Neuronal stem cell (in vitro differentiated cells): ENCODE measurements at regions not wholly inside any gene's neighbourhood (a gene's known extent, or its start where the extent isn't known, plus 50 kb on each side); places are given as distances from the start of the nearest gene placed in this dataset.
A peak's percentile ranks its signal among the peaks of the same experiment; 100 is the strongest.

ENCODE experiments used
- DNase-seq: peaks from one replicate; pipeline ENCODE4 v3.0.0-alpha.2; 2013; ENCODE audit warnings: low spot score
- H2AFZ ChIP-seq: one replicate; pipeline ENCODE4 v1.6.1; 2013; ENCODE audit warnings: mild to moderate bottlenecking, low read length, inconsistent platforms
- H2AK5ac ChIP-seq: 2 replicates; pipeline ENCODE4 v1.6.1; 2013; ENCODE audit warnings: low read depth, mild to moderate bottlenecking, inconsistent platforms, low read length, moderate library complexity, mixed read lengths
- H2BK120ac ChIP-seq: 2 replicates; pipeline ENCODE4 v1.6.1; 2013; ENCODE audit warnings: low read depth, mild to moderate bottlenecking, inconsistent platforms, low read length, moderate library complexity, mixed read lengths
- H2BK12ac ChIP-seq: one replicate; pipeline ENCODE4 v1.6.1; 2013; ENCODE audit warnings: low read length, inconsistent platforms
- H2BK15ac ChIP-seq: 2 replicates; pipeline ENCODE4 v1.6.1; 2013; ENCODE audit warnings: mild to moderate bottlenecking, low read length, inconsistent platforms, mixed read lengths
- H2BK5ac ChIP-seq: one replicate; pipeline ENCODE4 v1.6.1; 2013; ENCODE audit warnings: inconsistent platforms, mild to moderate bottlenecking, low read length, moderate library complexity
- H3K14ac ChIP-seq: one replicate; pipeline ENCODE4 v1.6.1; 2013; ENCODE audit warnings: low read length, inconsistent platforms
- H3K18ac ChIP-seq: 2 replicates; pipeline ENCODE4 v1.6.1; 2013; ENCODE audit warnings: low read length, inconsistent platforms
- H3K23ac ChIP-seq: 2 replicates; pipeline ENCODE4 v1.6.1; 2013; ENCODE audit warnings: low read depth, mild to moderate bottlenecking, mixed read lengths, low read length, inconsistent platforms; ENCODE audit not compliant: poor library complexity
- H3K27ac ChIP-seq: replicated peaks from 3 replicates; pipeline ENCODE4 v1.5.1; 2013; ENCODE audit warnings: low read length, inconsistent platforms
- H3K27me3 ChIP-seq, 3 experiments: 2 replicates each; pipeline ENCODE4 v1.6.1; 2013; ENCODE audit warnings: low read length in 3 of 3, mild to moderate bottlenecking in 2 of 3, inconsistent platforms in 1 of 3, low read depth in 1 of 3, mixed read lengths in 1 of 3, moderate library complexity in 1 of 3; ENCODE audit not compliant: control insufficient read depth in 3 of 3, insufficient read depth in 3 of 3
- H3K36me3 ChIP-seq, 2 donors: replicated peaks in 1 of 2; 2 replicates each; pipeline ENCODE4 v1.6.1; 2013; ENCODE audit warnings: low read length in 2 of 2; ENCODE audit not compliant: control insufficient read depth in 2 of 2, insufficient read depth in 2 of 2
- H3K4ac ChIP-seq: 2 replicates; pipeline ENCODE4 v1.6.1; 2013; ENCODE audit warnings: inconsistent platforms, mild to moderate bottlenecking, low read length, moderate library complexity
- H3K4me1 ChIP-seq, 2 donors: 1 replicate in 1 of 2; 2 replicates in 1 of 2; pipeline ENCODE4 v1.6.1; 2013; ENCODE audit warnings: low read length in 2 of 2, low read depth in 1 of 2; ENCODE audit not compliant: control insufficient read depth in 2 of 2, insufficient read depth in 1 of 2
- H3K4me2 ChIP-seq: one replicate; pipeline ENCODE4 v1.6.1; 2013; ENCODE audit warnings: mild to moderate bottlenecking, low read length, inconsistent platforms; ENCODE audit not compliant: insufficient read depth, poor library complexity, severe bottlenecking
- H3K4me3 ChIP-seq, 2 donors: 2 replicates each; pipeline ENCODE4 v1.5.1; 2013; ENCODE audit warnings: low read length in 2 of 2, mild to moderate bottlenecking in 2 of 2, inconsistent platforms in 1 of 2, moderate library complexity in 1 of 2
- H3K79me1 ChIP-seq: one replicate; pipeline ENCODE4 v1.6.1; 2013; ENCODE audit warnings: low read depth, mild to moderate bottlenecking, inconsistent platforms, low read length, moderate library complexity
- H3K9ac ChIP-seq: one replicate; pipeline ENCODE4 v1.6.1; 2013; ENCODE audit warnings: mild to moderate bottlenecking, low read depth, low read length, inconsistent platforms; ENCODE audit not compliant: poor library complexity
- H3K9me3 ChIP-seq, 2 donors: replicated peaks in 1 of 2; 2 replicates each; pipeline versions ENCODE3 to v1.6.1; 2013; ENCODE audit warnings: low read length in 2 of 2, mild to moderate bottlenecking in 2 of 2, inconsistent platforms in 1 of 2, low read depth in 1 of 2, mixed read lengths in 1 of 2, moderate library complexity in 1 of 2; ENCODE audit not compliant: control insufficient read depth in 2 of 2, insufficient read depth in 1 of 2
- H4K8ac ChIP-seq: one replicate; pipeline ENCODE4 v1.6.1; 2013; ENCODE audit warnings: low read depth, mild to moderate bottlenecking, inconsistent platforms, low read length, moderate library complexity
- H4K91ac ChIP-seq: one replicate; pipeline ENCODE4 v1.6.1; 2013; ENCODE audit warnings: low read length, low read depth, mild to moderate bottlenecking, inconsistent platforms; ENCODE audit not compliant: poor library complexity
- WGBS, 2 donors: extraction: QIAGEN DNeasy Blood & Tissue Kit; methylation state at CpG; one replicate each; pipeline ENCODE4 v1.1.7; 2013; ENCODE audit warnings: missing lambda C conversion rate in 2 of 2, mixed read lengths in 1 of 2; ENCODE audit not compliant: insufficient read length in 2 of 2, insufficient replicate concordance in 1 of 2; ENCODE audit errors: extremely low coverage in 2 of 2; 5-methylcytosine and 5-hydroxymethylcytosine counted together

DNA sequence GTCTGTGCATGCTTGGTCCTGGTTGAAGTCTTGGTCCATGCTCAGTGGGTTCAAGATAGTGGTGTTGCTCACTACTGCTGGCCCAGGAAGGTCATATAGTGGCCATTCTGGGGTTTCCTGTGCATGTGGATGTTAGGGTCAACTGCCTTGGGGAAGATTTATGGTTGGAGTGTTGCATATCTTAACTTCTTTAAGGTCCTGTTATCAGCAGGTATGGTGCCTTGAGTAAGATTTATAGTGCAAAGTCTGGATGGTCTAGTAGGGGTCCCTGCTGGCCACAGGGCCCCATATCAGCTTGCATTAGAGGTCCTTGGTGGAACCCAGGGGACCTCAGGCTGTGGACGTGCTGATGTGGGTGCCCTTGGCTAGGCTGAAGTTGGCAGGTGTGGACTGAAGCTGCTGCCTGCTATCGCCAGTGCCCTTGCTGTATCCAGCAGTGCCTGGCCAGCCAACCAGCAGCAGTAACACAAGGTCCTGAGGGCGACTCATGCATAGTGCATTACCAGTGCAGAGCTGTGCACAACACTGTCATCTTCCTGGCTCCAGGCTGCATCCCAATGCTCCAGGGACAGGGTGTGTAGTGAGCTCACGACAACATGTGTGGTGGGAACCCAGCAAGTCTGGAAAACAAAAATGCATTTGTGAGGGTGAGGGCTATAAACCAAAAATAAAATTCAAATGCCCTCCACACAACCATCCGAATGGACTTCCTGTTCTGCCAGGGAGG lies 61.0 kb downstream of the BEX3 start:
- Histone ChIP-seq H3K14ac (no peak overlapping the region), H3K27ac (no peak overlapping the region), H2BK120ac (no peak overlapping the region), H2AFZ (no peak overlapping the region), H3K4ac (no peak overlapping the region), H4K91ac (no peak overlapping the region), H3K4me3 (no peak overlapping the region), H2BK12ac (no peak overlapping the region), H3K9ac (no peak overlapping the region), H3K23ac (no peak overlapping the region), H3K4me2 (no peak overlapping the region), H4K8ac (no peak overlapping the region), H2BK15ac (no peak overlapping the region), H3K9me3 (no peaks in the 10 kb centered on the region), H2BK5ac (no peak overlapping the region), H3K36me3 (no peaks in the 10 kb centered on the region), H3K79me1 (no peaks in the 10 kb centered on the region), H3K18ac (no peak overlapping the region), H3K4me1 (no peaks in the 10 kb centered on the region), H3K27me3 (no peaks in the 10 kb centered on the region), H2AK5ac (no peak overlapping the region)
- WGBS, 2 donors: no CpG with 5 or more reads among the region's 5 CpGs
- DNase-seq: no peak

DNA sequence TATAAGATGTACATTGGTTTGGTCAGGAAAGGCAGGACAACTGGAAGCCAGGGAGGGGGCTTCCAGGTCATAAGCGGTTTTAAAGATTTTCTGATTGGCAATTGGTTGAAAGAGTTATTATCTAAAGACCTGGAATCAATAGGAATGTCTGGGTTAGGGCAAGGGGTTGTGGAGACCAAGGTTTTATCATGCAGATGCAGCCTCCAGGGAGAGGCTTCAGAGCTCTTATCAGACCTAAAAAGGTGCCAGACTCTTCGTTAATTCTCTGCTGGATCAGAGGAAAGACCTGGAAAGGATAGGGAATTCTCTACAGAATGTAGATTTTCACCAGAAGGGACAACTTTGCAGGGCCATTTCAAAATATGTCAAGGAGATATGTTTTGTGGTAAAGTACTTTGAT lies 62.8 kb downstream of the BEX3 start:
- Histone ChIP-seq H3K4me2 (no peak overlapping the region), H4K91ac (no peak overlapping the region), H2BK15ac (no peak overlapping the region), H3K9me3 (no peaks in the 10 kb centered on the region), H3K23ac (no peak overlapping the region), H3K4ac (no peak overlapping the region), H2BK12ac (no peak overlapping the region), H3K9ac (no peak overlapping the region), H3K4me1 (peaks cover 0 to 3% of the 10 kb centered on the region in 2 donors), H3K14ac (no peak overlapping the region), H3K27me3 (no peaks in the 10 kb centered on the region), H2AK5ac (no peak overlapping the region), H3K18ac (no peak overlapping the region), H3K27ac (no peak overlapping the region), H2AFZ (no peak overlapping the region), H4K8ac (no peak overlapping the region), H3K36me3 (no peaks in the 10 kb centered on the region), H2BK5ac (no peak overlapping the region), H3K79me1 (peaks cover 2% of the 10 kb centered on the region), H3K4me3 (no peak overlapping the region), H2BK120ac (no peak overlapping the region)
- no CpG with 5 or more reads among the region's 2 CpGs for WGBS, 2 donors
- DNase-seq: no peak

DNA sequence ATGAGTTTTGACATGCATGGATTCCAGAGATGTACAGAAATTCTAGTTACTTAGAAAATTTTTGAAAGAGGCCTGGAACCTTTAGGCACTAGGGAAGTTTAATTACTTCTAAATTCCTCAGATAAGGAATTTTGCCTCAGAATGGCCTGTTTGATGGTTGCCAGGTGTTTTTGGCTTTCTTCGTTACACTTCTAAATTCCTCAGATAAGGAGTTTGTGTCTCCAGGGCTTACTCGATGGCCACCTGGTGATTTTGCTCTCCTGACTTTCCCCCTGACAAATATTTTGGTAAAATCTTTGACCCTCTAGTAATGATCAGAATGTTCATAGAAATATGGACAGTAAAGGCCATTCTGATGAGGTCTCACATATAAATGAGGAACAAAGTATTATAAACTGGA lies 64.3 kb downstream of the BEX3 start:
- H2BK120ac ChIP-seq: no peak overlapping the region
- WGBS, 2 donors: no CpG with 5 or more reads among the region's 2 CpGs
- peaks cover 2% of the 10 kb centered on the region for H3K79me1 ChIP-seq
- no peak overlapping the region for H2AK5ac ChIP-seq
- no peak overlapping the region for H4K8ac ChIP-seq
- no peak overlapping the region for H3K23ac ChIP-seq
- no peak overlapping the region for H2BK5ac ChIP-seq
- no peak overlapping the region for H2AFZ ChIP-seq
- no peak overlapping the region for H3K18ac ChIP-seq
- H2BK15ac ChIP-seq: no peak overlapping the region
- H2BK12ac ChIP-seq: no peak overlapping the region
- H3K36me3 ChIP-seq: no peaks in the 10 kb centered on the region
- no peaks in the 10 kb centered on the region for H3K9me3 ChIP-seq
- H3K4me3 ChIP-seq: no peak overlapping the region
- H3K9ac ChIP-seq: no peak overlapping the region
- H3K27me3 ChIP-seq: no peaks in the 10 kb centered on the region
- no peak overlapping the region for H4K91ac ChIP-seq
- no peak overlapping the region for H3K4me2 ChIP-seq
- H3K14ac ChIP-seq: no peak overlapping the region
- no peak for DNase-seq
- peaks cover 2 to 4% of the 10 kb centered on the region in 2 donors for H3K4me1 ChIP-seq
- H3K4ac ChIP-seq: no peak overlapping the region
- H3K27ac ChIP-seq: no peak overlapping the region

DNA sequence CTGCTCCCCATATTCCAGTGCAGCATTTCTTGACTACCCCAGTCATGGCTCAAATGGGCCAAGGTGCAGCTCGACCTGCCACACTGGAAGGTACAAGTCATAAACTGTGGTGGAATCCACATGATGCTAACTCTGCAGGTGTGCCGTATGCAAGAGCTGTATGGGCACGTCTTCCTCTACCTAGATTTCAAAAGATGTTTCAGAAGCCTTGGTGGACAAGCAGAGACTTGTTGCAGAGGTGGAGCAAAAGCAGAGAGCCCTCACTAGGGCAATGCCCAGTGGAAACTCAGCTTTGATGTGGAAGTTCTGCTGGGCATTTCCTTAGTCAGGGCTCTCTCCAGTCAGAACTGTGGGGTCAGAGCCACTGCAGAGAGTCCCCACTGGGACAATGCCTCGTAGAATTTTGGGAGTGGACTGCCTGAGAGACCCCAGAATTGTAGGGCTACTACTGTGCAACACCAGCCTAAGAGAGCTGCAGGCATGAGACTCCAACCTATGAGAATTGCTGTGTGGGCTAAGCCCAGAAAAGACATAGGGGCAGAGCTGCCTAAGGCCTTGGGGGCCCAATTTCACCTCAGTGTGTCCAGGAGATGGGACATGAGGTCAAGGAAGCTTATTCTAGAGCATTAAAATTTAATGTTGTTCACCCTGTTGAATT lies 65.7 kb downstream of the BEX3 start:
- Histone ChIP-seq H3K14ac (no peak overlapping the region), H2BK12ac (no peak overlapping the region), H3K9me3 (no peaks in the 10 kb centered on the region), H3K4ac (no peak overlapping the region), H3K4me2 (no peak overlapping the region), H2AK5ac (no peak overlapping the region), H4K91ac (no peak overlapping the region), H3K18ac (no peak overlapping the region), H3K9ac (no peak overlapping the region), H3K4me1 (peaks cover 5 to 13% of the 10 kb centered on the region in 2 donors), H3K27ac (no peak overlapping the region), H2BK120ac (no peak overlapping the region), H3K4me3 (no peak overlapping the region), H2AFZ (no peak overlapping the region), H3K79me1 (peaks cover 2% of the 10 kb centered on the region), H3K23ac (no peak overlapping the region), H2BK15ac (no peak overlapping the region), H4K8ac (peak overlapping the region; percentile 3), H3K27me3 (no peaks in the 10 kb centered on the region), H2BK5ac (no peak overlapping the region), H3K36me3 (no peaks in the 10 kb centered on the region)
- DNase-seq: no peak
- WGBS, 2 donors: no CpG with 5 or more reads among the region's 4 CpGs
